Neutrophil (primary cell): ENCODE measurements at regions not wholly inside any gene's neighbourhood (a gene's known extent, or its start where the extent isn't known, plus 50 kb on each side); places are given as distances from the start of the nearest gene placed in this dataset.

Experiments used
- H3K27ac ChIP-seq: fragments of 200-600 bp; sonication (generic); 2 replicates; pipeline ENCODE4 v1.5.1; 2016; ENCODE audit warnings: mild to moderate bottlenecking, moderate library complexity
- H3K27me3 ChIP-seq: fragments of 200-600 bp; sonication (generic); 2 replicates; pipeline ENCODE4 v1.6.0; 2016; ENCODE audit warnings: mild to moderate bottlenecking
- H3K36me3 ChIP-seq: fragments of 200-600 bp; sonication (generic); 2 replicates; pipeline ENCODE4 v1.5.1; 2017
- H3K4me1 ChIP-seq, 2 experiments: fragments of 200-600 bp in 1 of 2; sonication (generic) in 1 of 2; 1 replicate in 1 of 2; 2 replicates in 1 of 2; pipeline versions ENCODE4 v1.5.1 to v1.6.1; 2013 to 2016; ENCODE audit warnings: low read depth in 1 of 2, low read length in 1 of 2, mild to moderate bottlenecking in 1 of 2, moderate library complexity in 1 of 2; ENCODE audit not compliant: control insufficient read depth in 1 of 2, insufficient read depth in 1 of 2
- H3K4me3 ChIP-seq, 2 experiments: fragments of 200-600 bp in 1 of 2; sonication (generic) in 1 of 2; 1 replicate in 1 of 2; 2 replicates in 1 of 2; pipeline ENCODE4 v1.5.1; 2013 to 2016; ENCODE audit warnings: low read depth in 1 of 2, low read length in 1 of 2, mild to moderate bottlenecking in 1 of 2, moderate library complexity in 1 of 2
- H3K9me3 ChIP-seq: fragments of 200-600 bp; sonication (generic); 2 replicates; pipeline ENCODE4 v1.5.1; 2016
- TF ChIP-seq, protein P1 (sequence below): fragments of 200-600 bp; sonication (generic); IDR thresholded peaks from 2 replicates; pipeline ENCODE4 v1.5.1; 2016; ENCODE audit warnings: antibody characterized with exemption

DNA sequence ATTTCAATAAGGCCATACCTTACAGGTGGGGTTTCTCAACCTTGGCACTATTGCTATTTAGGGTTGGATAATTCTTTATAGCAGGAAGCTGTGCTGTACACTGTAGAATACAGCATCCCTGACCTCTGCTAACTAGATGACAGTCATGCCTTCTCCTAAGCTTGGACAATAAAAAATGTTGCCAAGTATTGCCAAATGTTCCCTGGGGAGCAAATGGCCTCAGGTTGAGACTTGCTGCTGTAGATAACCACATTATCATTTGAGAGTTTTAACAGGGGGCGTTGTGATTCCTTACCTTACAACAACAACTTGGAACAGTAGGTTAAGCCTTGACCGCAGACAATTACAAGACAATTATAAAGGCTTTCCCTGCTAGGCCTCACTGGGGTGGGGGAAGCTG lies 1073.6 kb upstream of the TMEM132C start:
- H3K4me1 ChIP-seq: no peaks in the 10 kb centered on the region
- no peaks in the 10 kb centered on the region for H3K9me3 ChIP-seq
- TF ChIP-seq, protein P1, sequence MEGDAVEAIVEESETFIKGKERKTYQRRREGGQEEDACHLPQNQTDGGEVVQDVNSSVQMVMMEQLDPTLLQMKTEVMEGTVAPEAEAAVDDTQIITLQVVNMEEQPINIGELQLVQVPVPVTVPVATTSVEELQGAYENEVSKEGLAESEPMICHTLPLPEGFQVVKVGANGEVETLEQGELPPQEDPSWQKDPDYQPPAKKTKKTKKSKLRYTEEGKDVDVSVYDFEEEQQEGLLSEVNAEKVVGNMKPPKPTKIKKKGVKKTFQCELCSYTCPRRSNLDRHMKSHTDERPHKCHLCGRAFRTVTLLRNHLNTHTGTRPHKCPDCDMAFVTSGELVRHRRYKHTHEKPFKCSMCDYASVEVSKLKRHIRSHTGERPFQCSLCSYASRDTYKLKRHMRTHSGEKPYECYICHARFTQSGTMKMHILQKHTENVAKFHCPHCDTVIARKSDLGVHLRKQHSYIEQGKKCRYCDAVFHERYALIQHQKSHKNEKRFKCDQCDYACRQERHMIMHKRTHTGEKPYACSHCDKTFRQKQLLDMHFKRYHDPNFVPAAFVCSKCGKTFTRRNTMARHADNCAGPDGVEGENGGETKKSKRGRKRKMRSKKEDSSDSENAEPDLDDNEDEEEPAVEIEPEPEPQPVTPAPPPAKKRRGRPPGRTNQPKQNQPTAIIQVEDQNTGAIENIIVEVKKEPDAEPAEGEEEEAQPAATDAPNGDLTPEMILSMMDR: no peak
- H3K36me3 ChIP-seq: no peaks in the 10 kb centered on the region
- H3K27me3 ChIP-seq: no peaks in the 10 kb centered on the region
- no peak overlapping the region for H3K4me3 ChIP-seq
- no peak overlapping the region for H3K27ac ChIP-seq

DNA sequence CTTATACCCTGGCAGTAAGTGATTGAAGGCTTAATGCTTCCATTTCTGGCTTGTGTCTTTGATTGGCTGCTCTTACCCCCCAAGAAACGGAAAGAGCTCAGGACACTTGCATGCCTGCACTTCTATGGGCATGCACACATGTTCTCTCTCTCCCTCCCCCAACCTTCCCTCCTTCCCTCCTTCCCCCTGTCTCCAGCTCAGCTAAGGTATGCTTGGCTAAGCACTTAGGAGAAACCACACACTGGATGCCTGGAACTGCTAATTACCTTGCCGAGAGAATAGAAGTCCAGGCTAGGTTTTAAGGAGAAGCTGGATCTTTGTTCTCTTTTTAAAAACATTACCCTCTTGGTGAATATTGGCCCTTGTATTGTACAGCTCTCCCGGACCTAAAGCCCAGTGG lies 1072.8 kb upstream of the TMEM132C start:
- no peaks in the 10 kb centered on the region for H3K27me3 ChIP-seq
- TF ChIP-seq, protein P1: no peak
- no peaks in the 10 kb centered on the region for H3K4me1 ChIP-seq
- no peak overlapping the region for H3K27ac ChIP-seq
- no peak overlapping the region for H3K4me3 ChIP-seq
- no peaks in the 10 kb centered on the region for H3K9me3 ChIP-seq
- no peaks in the 10 kb centered on the region for H3K36me3 ChIP-seq

DNA sequence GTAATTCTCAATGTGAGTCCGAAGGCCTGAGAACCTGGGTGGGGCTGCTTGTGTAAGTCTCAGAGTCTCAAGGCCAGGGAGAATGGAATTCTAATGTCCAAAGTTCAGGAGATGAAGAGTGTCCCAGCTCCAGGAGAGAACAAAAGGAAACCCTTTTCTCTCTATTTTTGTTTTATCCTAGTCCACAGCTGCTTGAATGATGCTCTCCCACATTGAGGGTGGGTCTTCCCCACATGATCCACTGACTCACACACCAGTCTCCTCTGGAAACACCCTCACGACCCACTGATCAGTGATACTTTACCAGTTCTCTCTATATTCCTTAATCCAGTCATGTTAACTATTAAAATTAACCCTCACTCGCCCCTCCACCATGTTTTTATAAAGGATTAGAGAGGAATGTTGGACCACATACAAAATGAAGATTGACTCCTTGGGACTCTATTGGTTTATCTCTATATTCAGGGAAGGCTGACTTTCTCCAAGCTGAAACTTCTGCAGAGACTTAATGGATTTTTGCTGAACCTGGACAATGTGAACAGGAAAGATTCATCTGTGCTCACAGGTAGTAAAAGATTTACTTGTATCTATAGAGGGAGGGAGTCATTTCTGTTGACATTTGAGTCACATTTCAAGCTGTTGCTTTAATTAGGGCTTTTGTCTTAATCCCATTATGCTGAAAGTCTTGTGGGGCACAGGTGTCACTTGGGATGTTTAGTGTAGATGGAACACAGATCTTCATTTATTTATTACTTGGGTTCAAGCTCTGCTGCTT lies 1061.0 kb upstream of the TMEM132C start:
- no peaks in the 10 kb centered on the region for H3K27me3 ChIP-seq
- no peaks in the 10 kb centered on the region for H3K4me1 ChIP-seq
- no peaks in the 10 kb centered on the region for H3K36me3 ChIP-seq
- no peaks in the 10 kb centered on the region for H3K9me3 ChIP-seq
- TF ChIP-seq, protein P1: no peak
- no peak overlapping the region for H3K4me3 ChIP-seq
- no peak overlapping the region for H3K27ac ChIP-seq

DNA sequence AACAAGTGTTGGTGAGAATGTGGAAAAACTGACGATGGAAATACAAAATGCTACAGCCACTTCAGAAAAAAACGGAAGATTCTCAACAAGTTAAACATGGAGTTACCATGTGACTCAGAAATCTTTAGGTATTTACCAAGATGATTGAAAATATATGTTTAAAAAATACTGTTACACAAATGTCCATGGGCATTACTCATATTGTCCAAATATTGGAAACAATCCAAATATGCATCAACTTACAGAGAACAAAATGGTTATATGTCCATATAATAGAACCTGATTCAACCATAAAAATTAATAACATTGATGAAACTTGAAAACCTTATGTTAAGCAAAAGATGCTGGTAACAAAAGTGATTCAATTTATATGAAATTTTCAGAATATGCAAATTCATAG lies 1057.7 kb upstream of the TMEM132C start:
- no peak overlapping the region for H3K4me3 ChIP-seq
- no peaks in the 10 kb centered on the region for H3K27me3 ChIP-seq
- no peaks in the 10 kb centered on the region for H3K36me3 ChIP-seq
- no peak overlapping the region for H3K27ac ChIP-seq
- no peaks in the 10 kb centered on the region for H3K9me3 ChIP-seq
- TF ChIP-seq, protein P1: no peak
- no peaks in the 10 kb centered on the region for H3K4me1 ChIP-seq

DNA sequence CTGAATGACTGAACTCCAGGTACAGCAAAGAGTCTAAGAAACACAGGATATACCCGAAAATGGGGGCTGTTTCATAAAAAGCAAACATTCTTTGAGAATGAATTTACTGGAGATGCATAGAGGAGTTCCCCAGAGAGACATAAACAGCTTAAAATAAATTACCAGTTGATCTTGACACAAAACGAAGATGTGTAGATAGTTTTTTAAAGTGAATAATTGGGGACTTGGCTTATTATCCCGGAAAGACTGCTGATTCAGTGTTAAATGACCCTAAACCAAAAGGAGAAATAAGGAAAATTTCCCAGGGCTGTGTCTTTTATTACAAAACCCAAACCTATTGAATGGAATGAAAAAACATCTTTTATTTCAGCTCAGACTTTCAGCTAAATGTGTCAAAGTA lies 1052.8 kb upstream of the TMEM132C start:
- Histone ChIP-seq H3K4me3 (no peak overlapping the region), H3K27me3 (no peaks in the 10 kb centered on the region), H3K9me3 (no peaks in the 10 kb centered on the region), H3K36me3 (no peaks in the 10 kb centered on the region), H3K4me1 (no peaks in the 10 kb centered on the region), H3K27ac (no peak overlapping the region)
- TF ChIP-seq, protein P1: no peak
